Upper lobe of left lung (tissue), 6 donors: ENCODE measurements at regions not wholly inside any gene's neighbourhood (a gene's known extent, or its start where the extent isn't known, plus 50 kb on each side); places are given as distances from the start of the nearest gene placed in this dataset.

Experiments
- ATAC-seq, 2 donors: fragments of 200-7000 bp; cut with Tn5 transposase; one replicate each; pipeline ENCODE4 v1.9.1; 2022; ENCODE audit warnings: mild to moderate bottlenecking in 2 of 2, moderate library complexity in 2 of 2; ENCODE audit not compliant: low FRiP score in 2 of 2
- DNase-seq, 2 donors: peaks; one replicate each; pipeline ENCODE4 v3.0.0-alpha.2; 2019 to 2020
- H3K27ac ChIP-seq, 4 donors: fragments of 200-600 bp; sonication (generic); one replicate each; pipeline ENCODE4 v1.5.1; 2016 to 2019
- H3K27me3 ChIP-seq, 4 donors: fragments of 200-600 bp; sonication (generic); one replicate each; pipeline ENCODE4 v1.5.1; 2017 to 2019
- H3K36me3 ChIP-seq, 4 donors: fragments of 200-600 bp; sonication (generic); one replicate each; pipeline ENCODE4 v1.5.1; 2016 to 2019
- H3K4me1 ChIP-seq, 4 donors: fragments of 200-600 bp; sonication (generic); one replicate each; pipeline ENCODE4 v1.5.1; 2018 to 2019
- H3K4me3 ChIP-seq, 4 donors: fragments of 200-600 bp; sonication (generic); one replicate each; pipeline ENCODE4 v1.5.1; 2017 to 2019; ENCODE audit warnings: mild to moderate bottlenecking in 2 of 4, moderate library complexity in 1 of 4
- H3K9me3 ChIP-seq, 4 donors: fragments of 200-600 bp; sonication (generic); one replicate each; pipeline ENCODE4 v1.5.1; 2018 to 2019
- CTCF ChIP-seq, 6 experiments: fragments of 450-650 bp in 4 of 6; fragments of 200-600 bp in 2 of 6; sonication (generic) in 2 of 6; IDR thresholded peaks; one replicate each; pipeline ENCODE4 v1.5.1; 2016 to 2019; ENCODE audit warnings: antibody characterized with exemption in 6 of 6
- EP300 ChIP-seq, 4 donors: sonication (generic); formaldehyde crosslinking; IDR thresholded peaks; one replicate each; pipeline ENCODE4 v1.5.1; 2017; ENCODE audit warnings: antibody characterized with exemption in 4 of 4, control low read depth in 2 of 4
- POLR2A ChIP-seq, 4 donors: fragments of 450-650 bp; IDR thresholded peaks; one replicate each; pipeline ENCODE4 v1.5.1; 2016 to 2017; ENCODE audit warnings: antibody characterized with exemption in 4 of 4, mild to moderate bottlenecking in 2 of 4
- POLR2AphosphoS5 ChIP-seq, 2 donors: sonication (generic); formaldehyde crosslinking; IDR thresholded peaks; one replicate each; pipeline ENCODE4 v1.5.1; 2017; ENCODE audit warnings: antibody characterized with exemption in 2 of 2
- WGBS, 2 donors: methylation state at CpG; one replicate each; pipeline ENCODE4 v1.1.5; 2017 to 2018; 5-methylcytosine and 5-hydroxymethylcytosine counted together
- donor health status: DM: no; HTN: no; CAD: no; lungs with moderate emphysema.
- donor health status: DM: no; HTN: yes; CAD: no; lungs with severe emphysema.

GRCh38 chr6:7047966-7048365 is 59.8 kb upstream of the RREB1 start:
- Histone ChIP-seq H3K36me3 (no peaks in the 10 kb centered on the region), H3K4me1 (peaks cover 4 to 23% (median 14%) of the 10 kb centered on the region in 4 donors), H3K9me3 (no peaks in the 10 kb centered on the region), H3K27ac (peak overlapping the region in 2 of 4 donors; percentile 30 to 45), H3K4me3 (no peak overlapping the region), H3K27me3 (no peaks in the 10 kb centered on the region)
- TF ChIP-seq CTCF (IDR thresholded peaks at IDR 0.05): no peak
- no peak for TF ChIP-seq POLR2A (IDR thresholded peaks at IDR 0.05)
- 75 to 80% methylated on average over 3 of the region's 3 CpGs for WGBS, 2 donors
- DNase-seq (no peak), ATAC-seq (no peak)

GRCh38 chr6:7048894-7049293 is 58.9 kb upstream of the RREB1 start:
- no peaks in the 10 kb centered on the region for H3K36me3 ChIP-seq
- TF ChIP-seq CTCF (IDR thresholded peaks at IDR 0.05) (no peak), POLR2AphosphoS5 (IDR thresholded peaks at IDR 0.05) (no peak), POLR2A (IDR thresholded peaks at IDR 0.05) (no peak), EP300 (IDR thresholded peaks at IDR 0.05) (no peak)
- 68 to 77% methylated on average over 2 of the region's 2 CpGs for WGBS, 2 donors
- ATAC-seq (no peak), DNase-seq (peak in 1 of 2 donors; percentile 59)
- no peaks in the 10 kb centered on the region for H3K27me3 ChIP-seq
- H3K4me1 ChIP-seq: peaks cover 4 to 23% (median 14%) of the 10 kb centered on the region in 4 donors
- no peaks in the 10 kb centered on the region for H3K9me3 ChIP-seq
- no peak overlapping the region for H3K27ac ChIP-seq
- H3K4me3 ChIP-seq: no peak overlapping the region

GRCh38 chr6:7050004-7050403 is 57.8 kb upstream of the RREB1 start:
- H3K27ac ChIP-seq: no peak overlapping the region
- ATAC-seq (no peak), DNase-seq (no peak)
- TF ChIP-seq CTCF (IDR thresholded peaks at IDR 0.05) (no peak), POLR2A (IDR thresholded peaks at IDR 0.05) (no peak), EP300 (IDR thresholded peaks at IDR 0.05) (no peak), POLR2AphosphoS5 (IDR thresholded peaks at IDR 0.05) (no peak)
- 66 to 67% methylated on average over 2 of the region's 2 CpGs for WGBS, 2 donors
- H3K9me3 ChIP-seq: no peaks in the 10 kb centered on the region
- H3K4me1 ChIP-seq: peaks cover 4 to 23% (median 14%) of the 10 kb centered on the region in 4 donors
- no peaks in the 10 kb centered on the region for H3K27me3 ChIP-seq
- H3K4me3 ChIP-seq: no peak overlapping the region
- H3K36me3 ChIP-seq: no peaks in the 10 kb centered on the region

GRCh38 chr6:7050872-7051779 is 56.6 kb upstream of the RREB1 start:
- H3K27me3 ChIP-seq: no peaks in the 10 kb centered on the region
- H3K9me3 ChIP-seq: no peaks in the 10 kb centered on the region
- peak; percentile 71 to 88 for ATAC-seq
- DNase-seq: peak; percentile 76 to 81
- TF ChIP-seq CTCF (IDR thresholded peaks at IDR 0.05) (peak in 2 of 6 experiments; percentile 3 to 8), POLR2A (IDR thresholded peaks at IDR 0.05) (peak in 2 of 4 donors; percentile 12 to 59), POLR2AphosphoS5 (IDR thresholded peaks at IDR 0.05) (no peak)
- peak overlapping the region; percentile 87 to 92 (median 91) for H3K27ac ChIP-seq
- H3K4me3 ChIP-seq: peak overlapping the region; percentile 27 to 78 (median 63)
- H3K4me1 ChIP-seq: peaks cover 4 to 23% (median 14%) of the 10 kb centered on the region in 4 donors
- WGBS, 2 donors: 9 to 18% methylated on average over 35 to 68 of the region's 68 CpGs
- H3K36me3 ChIP-seq: no peaks in the 10 kb centered on the region
